K562 (cell line): ENCODE measurements at regions not wholly inside any gene's neighbourhood (a gene's known extent, or its start where the extent isn't known, plus 50 kb on each side); places are given as distances from the start of the nearest gene placed in this dataset.

Source experiments
- DEAF1 ChIP-seq: fragments of 450-650 bp; formaldehyde crosslinking; IDR thresholded peaks from 2 replicates; pipeline ENCODE4 v1.4.0; 2020; ENCODE audit warnings: mild to moderate bottlenecking, moderate library complexity
- ELF1 ChIP-seq: fragments of 200-800 bp; sonication (Bioruptor generic); IDR thresholded peaks from 2 replicates; pipeline ENCODE4 v1.6.1; 2016; ENCODE audit warnings: missing genetic modification characterization, missing compliant biosample characterization
- MECOM ChIP-seq: fragments of 250-450 bp; sonication (Bioruptor Pico); IDR thresholded peaks from 2 replicates; pipeline ENCODE4 v1.8.0; 2022; ENCODE audit warnings: inconsistent platforms
- MYC ChIP-seq, 2 experiments: fragments of 250-450 bp in 1 of 2; sonication (Bioruptor Pico) in 1 of 2; IDR thresholded peaks; 2 replicates each; pipeline versions ENCODE4 v1.5.1 to v1.6.1; 2012 to 2021; ENCODE audit warnings: low read depth in 2 of 2, borderline replicate concordance in 1 of 2, improper control_type of control experiment in 1 of 2, low read length in 1 of 2, mild to moderate bottlenecking in 1 of 2, moderate library complexity in 1 of 2
- PHB ChIP-seq: fragments of 250-450 bp; sonication (Bioruptor Pico); IDR thresholded peaks from 2 replicates; pipeline ENCODE4 v1.5.0; 2021
- RBM22 ChIP-seq: fragments of 200-400 bp; formaldehyde crosslinking; IDR thresholded peaks from 2 replicates; pipeline ENCODE4 v1.6.1; 2018; ENCODE audit warnings: low read length, low read depth; ENCODE audit not compliant: poor library complexity, severe bottlenecking
- RREB1 ChIP-seq: fragments of 250-450 bp; sonication (Bioruptor Pico); IDR thresholded peaks from 2 replicates; pipeline ENCODE4 v1.4.0; 2020
- SMAD3 ChIP-seq: fragments of 450-650 bp; formaldehyde crosslinking; conservative IDR thresholded peaks from 2 replicates; pipeline ENCODE4 v1.4.0; 2020; ENCODE audit warnings: mild to moderate bottlenecking
- SOX6 ChIP-seq: fragments of 450-650 bp; IDR thresholded peaks from 2 replicates; pipeline ENCODE4 v1.6.1; 2014; ENCODE audit warnings: mild to moderate bottlenecking
- TAF15 ChIP-seq: fragments of 200-400 bp; formaldehyde crosslinking; IDR thresholded peaks from 2 replicates; pipeline ENCODE4 v1.6.1; 2017; ENCODE audit warnings: mild to moderate bottlenecking, low read depth, low read length, moderate library complexity

- TF ChIP-seq MECOM (CRISPR knock-in tag) (no peak), DEAF1 (CRISPR knock-in tag) (peak; percentile 29; the same call in 1 of the 2 replicates), RBM22 (no peak), ELF1 (tag) (peak; percentile 74), PHB (no peak), TAF15 (no peak), RREB1 (CRISPR knock-in tag) (no peak), SOX6 (no peak), MYC (IDR thresholded peaks at IDR 0.05; ENCODE audit: low read depth, low read length) (0 out of 2 replicates have a peak, but pooled peaks have one; percentile 30), MYC (CRISPR knock-in tag; IDR thresholded peaks at IDR 0.05; ENCODE audit: borderline replicate concordance, low read depth) (no peak), SMAD3 (CRISPR knock-in tag) (no peak)
Observed at GRCh38 chr16:79997257-79997656, 396.7 kb upstream of the MAF start (continued).
